DND-41 (cell line): ENCODE measurements at regions not wholly inside any gene's neighbourhood (a gene's known extent, or its start where the extent isn't known, plus 50 kb on each side); places are given as distances from the start of the nearest gene placed in this dataset.

ENCODE experiments used
- ATAC-seq: fragments of 200-7000 bp; cut with Tn5 transposase; 3 replicates; pipeline ENCODE4 v1.9.1; 2021; ENCODE audit warnings: low read depth; ENCODE audit not compliant: insufficient read depth
- DNase-seq: peaks from one replicate; pipeline ENCODE4 v3.0.0-alpha.2; 2020
- H2AFZ ChIP-seq: 2 replicates; pipeline ENCODE4 v1.6.0; 2012; ENCODE audit warnings: low read depth, low read length
- H3K27ac ChIP-seq: 2 replicates; pipeline ENCODE4 v1.5.1; 2012; ENCODE audit warnings: low read length, inconsistent platforms
- H3K27me3 ChIP-seq: fragments of 200-600 bp; sonication (generic); 2 replicates; pipeline ENCODE4 v1.6.0; 2012; ENCODE audit warnings: low read length, mild to moderate bottlenecking, inconsistent platforms; ENCODE audit not compliant: insufficient read depth, poor library complexity
- H3K36me3 ChIP-seq: 2 replicates; pipeline ENCODE4 v1.5.1; 2012; ENCODE audit warnings: low read length, inconsistent platforms; ENCODE audit not compliant: insufficient read depth
- H3K4me1 ChIP-seq: 2 replicates; pipeline ENCODE4 v1.5.1; 2012; ENCODE audit warnings: mild to moderate bottlenecking, low read length; ENCODE audit not compliant: insufficient read depth
- H3K4me2 ChIP-seq: 2 replicates; pipeline ENCODE4 v1.6.0; 2012; ENCODE audit warnings: mild to moderate bottlenecking, moderate library complexity, low read length, inconsistent platforms; ENCODE audit not compliant: insufficient read depth
- H3K4me3 ChIP-seq, 2 experiments: fragments of 200-600 bp in 1 of 2; shearing (Covaris generic) in 1 of 2; 2 replicates each; pipeline ENCODE4 v1.5.1; 2012 to 2016; ENCODE audit warnings: inconsistent platforms in 2 of 2, low read length in 2 of 2, mild to moderate bottlenecking in 2 of 2, low read depth in 1 of 2, moderate library complexity in 1 of 2
- H3K79me2 ChIP-seq: 2 replicates; pipeline ENCODE4 v1.6.0; 2012; ENCODE audit warnings: low read length, inconsistent platforms; ENCODE audit not compliant: insufficient read depth
- H3K9ac ChIP-seq: 2 replicates; pipeline ENCODE4 v1.6.0; 2012; ENCODE audit warnings: low read depth, mild to moderate bottlenecking, inconsistent platforms, low read length, moderate library complexity
- H3K9me3 ChIP-seq: 2 replicates; pipeline ENCODE4 v1.5.1; 2012; ENCODE audit warnings: low read length, moderate library complexity, mild to moderate bottlenecking, inconsistent platforms; ENCODE audit not compliant: insufficient read depth, severe bottlenecking
- H4K20me1 ChIP-seq: 2 replicates; pipeline ENCODE4 v1.6.0; 2012; ENCODE audit warnings: low read length; ENCODE audit not compliant: insufficient read depth
- CTCF ChIP-seq: IDR thresholded peaks from 2 replicates; pipeline ENCODE4 v1.5.1; 2012; ENCODE audit warnings: borderline replicate concordance, low read length, moderate library complexity, mild to moderate bottlenecking; ENCODE audit not compliant: poor library complexity, severe bottlenecking; ENCODE audit errors: extremely low read depth
- EZH2 ChIP-seq: IDR thresholded peaks from 3 replicates; pipeline ENCODE4 v1.6.1; 2012; ENCODE audit warnings: borderline replicate concordance, low read depth, mild to moderate bottlenecking, moderate library complexity, low read length, inconsistent platforms; ENCODE audit not compliant: severe bottlenecking

- TF ChIP-seq CTCF: no peak
- no peak for TF ChIP-seq EZH2
- Histone ChIP-seq H3K4me2 (no peak overlapping the region), H4K20me1 (no peaks in the 10 kb centered on the region), H3K27ac (no peak overlapping the region), H3K27me3 (no peaks in the 10 kb centered on the region), H3K36me3 (no peaks in the 10 kb centered on the region), H2AFZ (no peak overlapping the region), H3K4me3 (no peak overlapping the region), H3K9me3 (no peaks in the 10 kb centered on the region), H3K79me2 (no peaks in the 10 kb centered on the region), H3K4me1 (no peaks in the 10 kb centered on the region), H3K9ac (no peak overlapping the region)
- ATAC-seq (no peak), DNase-seq (no peak)
These were observed 445.8 kb upstream of the NAALADL2 start for GRCh38 chr3:174413062-174413912.

GRCh38 chr3:174414902-174415301 lies 444.2 kb upstream of the NAALADL2 start:
- no peak overlapping the region for H3K9ac ChIP-seq
- no peaks in the 10 kb centered on the region for H3K27me3 ChIP-seq
- DNase-seq: no peak
- H4K20me1 ChIP-seq: no peaks in the 10 kb centered on the region
- H2AFZ ChIP-seq: no peak overlapping the region
- H3K4me1 ChIP-seq: no peaks in the 10 kb centered on the region
- no peak overlapping the region for H3K4me2 ChIP-seq
- TF ChIP-seq CTCF: no peak
- TF ChIP-seq EZH2: no peak
- H3K9me3 ChIP-seq: no peaks in the 10 kb centered on the region
- no peak overlapping the region for H3K4me3 ChIP-seq
- no peaks in the 10 kb centered on the region for H3K36me3 ChIP-seq
- no peak for ATAC-seq
- no peaks in the 10 kb centered on the region for H3K79me2 ChIP-seq
- H3K27ac ChIP-seq: no peak overlapping the region

GRCh38 chr3:174417573-174417972 lies 441.6 kb upstream of the NAALADL2 start:
- no peaks in the 10 kb centered on the region for H4K20me1 ChIP-seq
- H3K4me3 ChIP-seq: no peak overlapping the region
- H2AFZ ChIP-seq: no peak overlapping the region
- no peak overlapping the region for H3K27ac ChIP-seq
- H3K79me2 ChIP-seq: no peaks in the 10 kb centered on the region
- ATAC-seq (no peak), DNase-seq (no peak)
- no peaks in the 10 kb centered on the region for H3K36me3 ChIP-seq
- H3K27me3 ChIP-seq: no peaks in the 10 kb centered on the region
- TF ChIP-seq CTCF: no peak
- TF ChIP-seq EZH2: no peak
- H3K9ac ChIP-seq: no peak overlapping the region
- no peak overlapping the region for H3K4me2 ChIP-seq
- H3K9me3 ChIP-seq: no peaks in the 10 kb centered on the region
- H3K4me1 ChIP-seq: no peaks in the 10 kb centered on the region
